ENCODE measurements at regions not wholly inside any gene's neighbourhood (a gene's known extent, or its start where the extent isn't known, plus 50 kb on each side); places are given as distances from the start of the nearest gene placed in this dataset.

DNA sequence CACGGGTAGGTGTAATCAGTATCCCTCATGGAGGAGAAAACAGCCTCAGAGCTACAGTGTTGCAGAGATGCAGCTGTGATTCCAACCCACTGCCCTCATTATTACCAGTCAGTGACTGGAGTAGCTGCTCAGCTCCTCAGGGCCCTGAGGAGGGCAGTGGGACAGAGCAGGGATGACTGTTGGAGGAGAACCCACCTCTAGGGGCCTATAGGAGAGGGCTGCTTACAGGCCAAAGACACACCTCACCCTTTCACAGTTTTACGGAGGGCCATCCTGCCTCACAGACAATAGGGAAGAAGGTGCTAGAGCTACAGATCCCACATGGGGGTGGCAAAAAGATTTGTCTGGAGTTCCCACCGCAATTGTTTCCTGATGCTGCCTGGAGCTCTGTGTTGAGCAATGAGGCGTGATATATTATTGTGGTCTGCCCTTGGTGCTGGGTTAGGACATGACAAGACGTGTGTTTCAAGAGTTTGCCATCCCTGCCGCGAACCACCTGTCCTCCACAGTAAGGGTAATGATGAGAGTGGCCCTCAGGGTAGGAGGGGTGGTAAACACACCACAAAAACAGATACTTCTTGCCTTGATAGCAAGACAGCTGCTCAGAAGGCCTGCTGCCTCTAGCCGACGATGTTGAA is 140.5 kb upstream of the TPM1 start:
- Histone ChIP-seq H3K4me1 (ENCODE audit: low read length) (no peaks in the 10 kb centered on the region), H3F3A (ENCODE audit: insufficient read depth, low read length) (no peaks in the 10 kb centered on the region), H3K9ac (ENCODE audit: low read length) (no peak overlapping the region), H3K27me3 (replicated peaks; ENCODE audit: insufficient read depth, low read length) (no peaks in the 10 kb centered on the region), H3K79me2 (ENCODE audit: low read length) (no peaks in the 10 kb centered on the region), H4K20me1 (ENCODE audit: insufficient read depth, low read length) (no peaks in the 10 kb centered on the region), H3K9me2 (replicated peaks; ENCODE audit: insufficient read depth, low read length) (no peaks in the 10 kb centered on the region), H2AFZ (ENCODE audit: low read length) (no peak overlapping the region), H3K4me3 (ENCODE audit: low read length) (no peak overlapping the region), H3K9me3 (replicated peaks; ENCODE audit: insufficient read depth, low read length) (no peaks in the 10 kb centered on the region), H3K27ac (ENCODE audit: low read length) (no peak overlapping the region), H3K36me3 (replicated peaks; ENCODE audit: insufficient read depth, low read length) (no peaks in the 10 kb centered on the region), H3K4me2 (ENCODE audit: low read depth, low read length) (no peak overlapping the region)
- TF ChIP-seq EZH2phosphoT487 (IDR thresholded peaks at IDR 0.05; ENCODE audit: low read length) (no peak), CTCF (IDR thresholded peaks at IDR 0.05; ENCODE audit: low read length) (no peak), EZH2 (optimal IDR thresholded peaks at IDR 0.05; ENCODE audit: low read depth, low read length) (no peak)
- no peak for DNase-seq

DNA sequence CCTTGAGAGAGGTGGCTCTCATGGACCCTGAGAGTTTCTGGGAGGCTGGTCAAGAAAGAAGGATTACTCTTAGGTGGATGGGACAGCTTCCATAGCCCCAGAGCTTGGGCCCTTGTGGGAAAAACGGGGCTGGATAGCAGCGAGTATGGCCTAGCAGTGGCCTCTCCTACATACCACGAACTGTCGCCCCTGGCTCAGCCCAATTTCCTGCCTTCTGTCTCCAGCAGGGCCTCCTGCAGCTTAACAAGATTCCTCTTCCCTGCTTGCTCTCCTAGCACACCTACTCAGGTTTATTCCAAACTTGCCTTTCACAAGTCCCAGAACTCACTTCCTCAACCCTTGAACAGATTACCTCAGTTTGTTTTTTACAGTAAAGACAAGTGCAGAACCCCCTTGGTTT is 139.7 kb upstream of the TPM1 start:
- no peaks in the 10 kb centered on the region for H3K27me3 ChIP-seq (replicated peaks; ENCODE audit: insufficient read depth, low read length)

GRCh38 chr15:62903437-62903836 is 139.1 kb upstream of the TPM1 start:
- Histone ChIP-seq H4K20me1 (ENCODE audit: insufficient read depth, low read length) (no peaks in the 10 kb centered on the region), H3K9ac (ENCODE audit: low read length) (no peak overlapping the region), H3K4me3 (ENCODE audit: low read length) (no peak overlapping the region), H3K27ac (ENCODE audit: low read length) (no peak overlapping the region), H3K27me3 (replicated peaks; ENCODE audit: insufficient read depth, low read length) (no peaks in the 10 kb centered on the region), H3K36me3 (replicated peaks; ENCODE audit: insufficient read depth, low read length) (no peaks in the 10 kb centered on the region), H3F3A (ENCODE audit: insufficient read depth, low read length) (no peaks in the 10 kb centered on the region), H3K9me2 (replicated peaks; ENCODE audit: insufficient read depth, low read length) (no peaks in the 10 kb centered on the region), H3K4me2 (ENCODE audit: low read depth, low read length) (no peak overlapping the region), H3K9me3 (replicated peaks; ENCODE audit: insufficient read depth, low read length) (no peaks in the 10 kb centered on the region), H3K79me2 (ENCODE audit: low read length) (no peaks in the 10 kb centered on the region), H3K4me1 (ENCODE audit: low read length) (no peaks in the 10 kb centered on the region), H2AFZ (ENCODE audit: low read length) (no peak overlapping the region)
- no peak for DNase-seq
- no peak for TF ChIP-seq EZH2 (optimal IDR thresholded peaks at IDR 0.05; ENCODE audit: low read depth, low read length)
- TF ChIP-seq CTCF (IDR thresholded peaks at IDR 0.05; ENCODE audit: low read length) = no peak
- TF ChIP-seq EZH2phosphoT487 (IDR thresholded peaks at IDR 0.05; ENCODE audit: low read length) = no peak

More for the DNA sequence above, 139.7 kb upstream of the TPM1 start:
- DNase-seq = no peak
- no peak for TF ChIP-seq EZH2phosphoT487 (IDR thresholded peaks at IDR 0.05; ENCODE audit: low read length)
- no peak for TF ChIP-seq EZH2 (optimal IDR thresholded peaks at IDR 0.05; ENCODE audit: low read depth, low read length)
- no peak for TF ChIP-seq CTCF (IDR thresholded peaks at IDR 0.05; ENCODE audit: low read length)
- H3K4me3 ChIP-seq (ENCODE audit: low read length) = no peak overlapping the region
- H3F3A ChIP-seq (ENCODE audit: insufficient read depth, low read length) = no peaks in the 10 kb centered on the region
- no peaks in the 10 kb centered on the region for H3K4me1 ChIP-seq (ENCODE audit: low read length)
- no peak overlapping the region for H2AFZ ChIP-seq (ENCODE audit: low read length)
- H3K27ac ChIP-seq (ENCODE audit: low read length) = no peak overlapping the region
- no peaks in the 10 kb centered on the region for H3K9me2 ChIP-seq (replicated peaks; ENCODE audit: insufficient read depth, low read length)
- H3K36me3 ChIP-seq (replicated peaks; ENCODE audit: insufficient read depth, low read length) = no peaks in the 10 kb centered on the region
- no peaks in the 10 kb centered on the region for H4K20me1 ChIP-seq (ENCODE audit: insufficient read depth, low read length)
- no peak overlapping the region for H3K4me2 ChIP-seq (ENCODE audit: low read depth, low read length)
- no peak overlapping the region for H3K9ac ChIP-seq (ENCODE audit: low read length)
- H3K9me3 ChIP-seq (replicated peaks; ENCODE audit: insufficient read depth, low read length) = no peaks in the 10 kb centered on the region
- H3K79me2 ChIP-seq (ENCODE audit: low read length) = no peaks in the 10 kb centered on the region

All from MM.1S (cell line).